Prostate gland (tissue), 2 donors: ENCODE measurements at regions not wholly inside any gene's neighbourhood (a gene's known extent, or its start where the extent isn't known, plus 50 kb on each side); places are given as distances from the start of the nearest gene placed in this dataset.

Source experiments
- POLR2A ChIP-seq: fragments of 450-650 bp; IDR thresholded peaks from one replicate; pipeline ENCODE4 v1.6.1; 2016; ENCODE audit warnings: antibody characterized with exemption, mild to moderate bottlenecking
- TF ChIP-seq, protein P1 (sequence below), 4 experiments: fragments of 200-600 bp in 2 of 4; fragments of 450-650 bp in 2 of 4; sonication (generic) in 2 of 4; IDR thresholded peaks; 1 replicate in 3 of 4; 2 replicates in 1 of 4; pipeline ENCODE4 v1.5.1; 2016 to 2019; ENCODE audit warnings: antibody characterized with exemption in 4 of 4, mild to moderate bottlenecking in 2 of 4, moderate library complexity in 2 of 4

DNA sequence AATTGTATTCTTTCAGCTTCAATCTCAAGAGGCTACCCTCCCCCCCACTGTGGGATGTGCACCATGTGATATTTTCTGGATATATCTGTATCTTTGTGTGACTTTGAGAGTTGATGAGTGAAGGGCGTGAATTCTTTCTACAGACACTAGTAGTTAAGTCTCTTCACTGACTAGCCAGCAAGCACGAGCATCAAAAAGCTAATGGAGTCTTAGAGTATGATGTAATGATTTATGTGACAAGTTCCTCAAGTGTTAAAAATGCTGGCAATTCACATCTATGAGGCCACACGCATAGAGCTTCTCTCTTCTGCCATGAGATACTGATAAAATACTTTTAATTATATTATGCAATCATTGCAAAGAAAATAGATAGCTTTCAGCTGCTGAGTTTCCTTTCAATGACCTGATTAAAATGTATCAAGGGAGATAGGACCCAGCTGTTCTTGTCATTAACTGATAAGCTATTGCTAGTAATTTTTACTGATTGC, 304.8 kb downstream of the TRIB2 start:
- TF ChIP-seq, protein P1, sequence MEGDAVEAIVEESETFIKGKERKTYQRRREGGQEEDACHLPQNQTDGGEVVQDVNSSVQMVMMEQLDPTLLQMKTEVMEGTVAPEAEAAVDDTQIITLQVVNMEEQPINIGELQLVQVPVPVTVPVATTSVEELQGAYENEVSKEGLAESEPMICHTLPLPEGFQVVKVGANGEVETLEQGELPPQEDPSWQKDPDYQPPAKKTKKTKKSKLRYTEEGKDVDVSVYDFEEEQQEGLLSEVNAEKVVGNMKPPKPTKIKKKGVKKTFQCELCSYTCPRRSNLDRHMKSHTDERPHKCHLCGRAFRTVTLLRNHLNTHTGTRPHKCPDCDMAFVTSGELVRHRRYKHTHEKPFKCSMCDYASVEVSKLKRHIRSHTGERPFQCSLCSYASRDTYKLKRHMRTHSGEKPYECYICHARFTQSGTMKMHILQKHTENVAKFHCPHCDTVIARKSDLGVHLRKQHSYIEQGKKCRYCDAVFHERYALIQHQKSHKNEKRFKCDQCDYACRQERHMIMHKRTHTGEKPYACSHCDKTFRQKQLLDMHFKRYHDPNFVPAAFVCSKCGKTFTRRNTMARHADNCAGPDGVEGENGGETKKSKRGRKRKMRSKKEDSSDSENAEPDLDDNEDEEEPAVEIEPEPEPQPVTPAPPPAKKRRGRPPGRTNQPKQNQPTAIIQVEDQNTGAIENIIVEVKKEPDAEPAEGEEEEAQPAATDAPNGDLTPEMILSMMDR (IDR thresholded peaks at IDR 0.05), result no peak
- TF ChIP-seq POLR2A, result no peak
